Right lobe of liver (tissue), 4 donors: ENCODE measurements at regions not wholly inside any gene's neighbourhood (a gene's known extent, or its start where the extent isn't known, plus 50 kb on each side); places are given as distances from the start of the nearest gene placed in this dataset.
A peak's percentile ranks its signal among the peaks of the same experiment; 100 is the strongest.

Experiments
- POLR2A ChIP-seq: fragments of 450-650 bp; IDR thresholded peaks from one replicate; pipeline ENCODE4 v1.6.1; 2017; ENCODE audit warnings: antibody characterized with exemption, mild to moderate bottlenecking
- TF ChIP-seq, protein P1 (sequence below), 4 donors: fragments of 200-600 bp in 3 of 4; fragments of 450-650 bp in 1 of 4; IDR thresholded peaks; one replicate each; pipeline versions ENCODE4 v1.5.1 to v1.8.0; 2016 to 2022; ENCODE audit warnings: antibody characterized with exemption in 4 of 4, mild to moderate bottlenecking in 2 of 4
- donor health status: DM: no; HTN: no; CAD: no.
- donor health status: DM: no; HTN: no; CAD: no.
- donor health status: DM: no; HTN: yes; CAD: no.

DNA sequence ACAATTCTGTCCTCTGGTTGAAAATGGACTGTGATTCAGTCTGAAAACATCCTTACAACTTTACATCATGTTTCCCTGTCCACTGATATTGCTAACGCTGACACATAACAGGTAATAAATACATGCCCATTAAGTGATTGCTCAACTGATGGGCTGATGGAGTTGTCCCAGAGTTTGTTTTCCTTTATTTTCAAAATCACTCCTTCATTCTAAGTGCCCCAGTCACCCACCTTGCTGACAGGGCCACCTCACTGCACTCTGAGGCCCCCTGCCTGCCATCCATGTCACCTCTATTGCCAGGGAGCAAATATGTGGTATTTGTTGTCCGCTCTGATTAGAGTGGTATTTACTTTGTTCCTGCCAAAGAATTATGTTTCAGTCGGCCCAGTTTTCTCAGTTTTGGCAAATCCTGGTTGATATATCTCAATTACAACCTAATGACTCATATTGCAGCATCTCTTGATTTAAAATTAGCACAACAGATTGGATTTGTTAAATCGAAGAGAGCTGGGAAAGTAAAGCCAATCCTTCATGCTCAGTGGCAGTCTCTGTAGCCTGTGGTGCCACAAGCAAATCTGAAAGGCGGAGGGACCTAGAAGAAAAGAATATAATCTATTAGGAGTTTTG lies 105.1 kb downstream of the RDH14 start:
- TF ChIP-seq, protein P1, sequence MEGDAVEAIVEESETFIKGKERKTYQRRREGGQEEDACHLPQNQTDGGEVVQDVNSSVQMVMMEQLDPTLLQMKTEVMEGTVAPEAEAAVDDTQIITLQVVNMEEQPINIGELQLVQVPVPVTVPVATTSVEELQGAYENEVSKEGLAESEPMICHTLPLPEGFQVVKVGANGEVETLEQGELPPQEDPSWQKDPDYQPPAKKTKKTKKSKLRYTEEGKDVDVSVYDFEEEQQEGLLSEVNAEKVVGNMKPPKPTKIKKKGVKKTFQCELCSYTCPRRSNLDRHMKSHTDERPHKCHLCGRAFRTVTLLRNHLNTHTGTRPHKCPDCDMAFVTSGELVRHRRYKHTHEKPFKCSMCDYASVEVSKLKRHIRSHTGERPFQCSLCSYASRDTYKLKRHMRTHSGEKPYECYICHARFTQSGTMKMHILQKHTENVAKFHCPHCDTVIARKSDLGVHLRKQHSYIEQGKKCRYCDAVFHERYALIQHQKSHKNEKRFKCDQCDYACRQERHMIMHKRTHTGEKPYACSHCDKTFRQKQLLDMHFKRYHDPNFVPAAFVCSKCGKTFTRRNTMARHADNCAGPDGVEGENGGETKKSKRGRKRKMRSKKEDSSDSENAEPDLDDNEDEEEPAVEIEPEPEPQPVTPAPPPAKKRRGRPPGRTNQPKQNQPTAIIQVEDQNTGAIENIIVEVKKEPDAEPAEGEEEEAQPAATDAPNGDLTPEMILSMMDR (IDR thresholded peaks at IDR 0.05): peak in 1 of 4 donors; percentile 10
- no peak for TF ChIP-seq POLR2A
